Neural crest cell (in vitro differentiated cells): ENCODE measurements at regions not wholly inside any gene's neighbourhood (a gene's known extent, or its start where the extent isn't known, plus 50 kb on each side); places are given as distances from the start of the nearest gene placed in this dataset.

ENCODE experiments used
- DNase-seq: peaks from one replicate; pipeline ENCODE4 v3.0.0; 2021; ENCODE audit warnings: low read depth, mixed read lengths, low spot score
- H3K27ac Mint-ChIP-seq: one replicate; pipeline ENCODE4 v1.8.0; 2021; ENCODE audit warnings: mild to moderate bottlenecking, mixed read lengths; ENCODE audit not compliant: unreplicated experiment
- H3K27me3 Mint-ChIP-seq: 2 replicates; pipeline ENCODE4 v1.8.0; 2021; ENCODE audit warnings: low read depth, mild to moderate bottlenecking, mixed read lengths
- H3K36me3 Mint-ChIP-seq: 2 replicates; pipeline ENCODE4 v1.8.0; 2021; ENCODE audit warnings: low read depth, mild to moderate bottlenecking, mixed read lengths
- H3K4me1 Mint-ChIP-seq: 2 replicates; pipeline ENCODE4 v1.8.0; 2021; ENCODE audit warnings: mixed read lengths
- H3K4me3 Mint-ChIP-seq: one replicate; pipeline ENCODE4 v1.8.0; 2021; ENCODE audit warnings: mild to moderate bottlenecking, mixed read lengths
- H3K9me3 Mint-ChIP-seq: 2 replicates; pipeline ENCODE4 v1.8.0; 2021; ENCODE audit warnings: mixed read lengths
- CTCF ChIP-seq: fragments of 200-600 bp; sonication (generic); conservative IDR thresholded peaks from 2 replicates; pipeline ENCODE4 v1.5.0; 2021; ENCODE audit warnings: antibody characterized with exemption, mild to moderate bottlenecking

- no peak overlapping the region for H3K27ac Mint-ChIP-seq
- H3K27me3 Mint-ChIP-seq: no peaks in the 10 kb centered on the region
- H3K36me3 Mint-ChIP-seq: peaks cover 10% of the 10 kb centered on the region
- TF ChIP-seq CTCF: no peak
- H3K4me3 Mint-ChIP-seq: no peak overlapping the region
- H3K9me3 Mint-ChIP-seq: peaks cover 13% of the 10 kb centered on the region
- no peak for DNase-seq
- H3K4me1 Mint-ChIP-seq: peaks cover 4% of the 10 kb centered on the region
These were observed 175.7 kb downstream of the ASB1 start for GRCh38 chr2:238602223-238602960.

GRCh38 chr2:238603596-238603995 lies 176.9 kb downstream of the ASB1 start:
- no peak overlapping the region for H3K27ac Mint-ChIP-seq
- no peaks in the 10 kb centered on the region for H3K4me1 Mint-ChIP-seq
- H3K4me3 Mint-ChIP-seq: no peak overlapping the region
- H3K36me3 Mint-ChIP-seq: peaks cover 17% of the 10 kb centered on the region
- DNase-seq: no peak
- no peak for TF ChIP-seq CTCF
- peaks cover 3% of the 10 kb centered on the region for H3K27me3 Mint-ChIP-seq
- peaks cover 17% of the 10 kb centered on the region for H3K9me3 Mint-ChIP-seq

GRCh38 chr2:238606311-238606710 lies 179.6 kb downstream of the ASB1 start:
- no peak for TF ChIP-seq CTCF
- H3K27me3 Mint-ChIP-seq: peaks cover 5% of the 10 kb centered on the region
- DNase-seq: no peak
- peaks cover 28% of the 10 kb centered on the region for H3K9me3 Mint-ChIP-seq
- H3K4me3 Mint-ChIP-seq: no peak overlapping the region
- H3K27ac Mint-ChIP-seq: no peak overlapping the region
- no peaks in the 10 kb centered on the region for H3K4me1 Mint-ChIP-seq
- H3K36me3 Mint-ChIP-seq: peaks cover 29% of the 10 kb centered on the region

GRCh38 chr2:238613610-238614009 lies 186.9 kb downstream of the ASB1 start:
- Mint-ChIP-seq H3K27ac (no peak overlapping the region), H3K4me1 (peaks cover 5% of the 10 kb centered on the region), H3K36me3 (peaks cover 12% of the 10 kb centered on the region), H3K27me3 (peaks cover 2% of the 10 kb centered on the region), H3K4me3 (no peak overlapping the region), H3K9me3 (peaks cover 14% of the 10 kb centered on the region)
- no peak for TF ChIP-seq CTCF
- DNase-seq: no peak

GRCh38 chr2:238614376-238614775 lies 187.6 kb downstream of the ASB1 start:
- no peak for TF ChIP-seq CTCF
- Mint-ChIP-seq H3K27me3 (no peaks in the 10 kb centered on the region), H3K27ac (no peak overlapping the region), H3K4me1 (peaks cover 5% of the 10 kb centered on the region), H3K4me3 (no peak overlapping the region), H3K36me3 (peaks cover 7% of the 10 kb centered on the region), H3K9me3 (peaks cover 8% of the 10 kb centered on the region)
- DNase-seq: no peak
